ENCODE measurements at regions not wholly inside any gene's neighbourhood (a gene's known extent, or its start where the extent isn't known, plus 50 kb on each side); places are given as distances from the start of the nearest gene placed in this dataset.

DNA sequence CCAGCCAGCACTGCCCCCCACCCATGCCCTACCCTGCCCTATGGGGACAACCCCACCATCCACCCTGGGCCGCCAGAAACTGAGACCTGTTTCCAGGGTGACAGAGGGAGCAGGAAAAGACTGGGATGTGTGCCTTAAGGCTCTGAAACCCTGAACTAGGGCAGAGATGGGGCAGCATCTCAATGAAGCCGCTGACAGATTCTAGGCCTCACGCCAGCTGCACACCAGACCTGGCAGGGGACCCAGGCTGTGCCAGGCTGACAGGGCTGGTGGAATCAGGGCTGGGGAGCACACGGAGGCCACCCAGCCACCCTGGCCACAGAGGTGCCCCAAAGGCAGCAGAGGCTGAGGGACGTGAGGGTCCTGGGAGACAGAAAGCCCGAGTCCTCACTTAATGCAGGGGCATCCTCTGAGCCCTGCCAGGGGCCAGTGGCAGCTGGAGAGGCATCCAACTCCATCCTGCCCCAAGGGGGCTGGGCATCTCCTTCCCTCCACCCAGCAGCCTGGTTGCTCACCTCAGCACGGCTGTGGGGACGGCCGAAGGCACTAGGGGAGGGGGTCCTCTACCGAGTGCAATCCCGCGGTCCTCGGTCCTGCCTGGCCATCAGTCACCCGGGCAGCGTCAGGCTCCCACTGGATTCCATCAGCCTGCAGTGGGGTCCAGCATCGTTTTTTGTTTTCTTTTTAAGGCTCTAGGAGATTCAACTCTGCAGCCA is 169.2 kb downstream of the ZFP36L2 start:
- peaks cover 0 to 35% (median 2%) of the 10 kb centered on the region in 4 donors for H3K4me1 ChIP-seq
- TF ChIP-seq POLR2A (IDR thresholded peaks at IDR 0.05) (no peak), EP300 (IDR thresholded peaks at IDR 0.05) (no peak), CTCF (IDR thresholded peaks at IDR 0.05) (no peak)
- 66 to 71% methylated on average over 13 to 16 of the region's 16 CpGs for WGBS, 2 donors
- H3K4me3 ChIP-seq = no peak overlapping the region
- peaks cover 0 to 7% (median 0%) of the 10 kb centered on the region in 4 donors for H3K9me3 ChIP-seq
- H3K27me3 ChIP-seq = no peaks in the 10 kb centered on the region
- H3K27ac ChIP-seq = no peak overlapping the region
- no peak for DNase-seq (ENCODE audit: low spot score in 2 of 2)
- H3K36me3 ChIP-seq = no peaks in the 10 kb centered on the region

GRCh38 chr2:43055985-43056384 is 170.4 kb downstream of the ZFP36L2 start:
- no peak for DNase-seq (ENCODE audit: low spot score in 2 of 2)
- no peaks in the 10 kb centered on the region for H3K27me3 ChIP-seq
- H3K27ac ChIP-seq = no peak overlapping the region
- H3K36me3 ChIP-seq = no peaks in the 10 kb centered on the region
- no peak for TF ChIP-seq EP300 (IDR thresholded peaks at IDR 0.05)
- TF ChIP-seq POLR2A (IDR thresholded peaks at IDR 0.05) = no peak
- TF ChIP-seq CTCF (IDR thresholded peaks at IDR 0.05) = no peak
- peaks cover 0 to 42% (median 2%) of the 10 kb centered on the region in 4 donors for H3K4me1 ChIP-seq
- WGBS, 2 donors = 63 to 79% methylated on average over 3 of the region's 3 CpGs
- H3K9me3 ChIP-seq = no peaks in the 10 kb centered on the region
- H3K4me3 ChIP-seq = no peak overlapping the region

DNA sequence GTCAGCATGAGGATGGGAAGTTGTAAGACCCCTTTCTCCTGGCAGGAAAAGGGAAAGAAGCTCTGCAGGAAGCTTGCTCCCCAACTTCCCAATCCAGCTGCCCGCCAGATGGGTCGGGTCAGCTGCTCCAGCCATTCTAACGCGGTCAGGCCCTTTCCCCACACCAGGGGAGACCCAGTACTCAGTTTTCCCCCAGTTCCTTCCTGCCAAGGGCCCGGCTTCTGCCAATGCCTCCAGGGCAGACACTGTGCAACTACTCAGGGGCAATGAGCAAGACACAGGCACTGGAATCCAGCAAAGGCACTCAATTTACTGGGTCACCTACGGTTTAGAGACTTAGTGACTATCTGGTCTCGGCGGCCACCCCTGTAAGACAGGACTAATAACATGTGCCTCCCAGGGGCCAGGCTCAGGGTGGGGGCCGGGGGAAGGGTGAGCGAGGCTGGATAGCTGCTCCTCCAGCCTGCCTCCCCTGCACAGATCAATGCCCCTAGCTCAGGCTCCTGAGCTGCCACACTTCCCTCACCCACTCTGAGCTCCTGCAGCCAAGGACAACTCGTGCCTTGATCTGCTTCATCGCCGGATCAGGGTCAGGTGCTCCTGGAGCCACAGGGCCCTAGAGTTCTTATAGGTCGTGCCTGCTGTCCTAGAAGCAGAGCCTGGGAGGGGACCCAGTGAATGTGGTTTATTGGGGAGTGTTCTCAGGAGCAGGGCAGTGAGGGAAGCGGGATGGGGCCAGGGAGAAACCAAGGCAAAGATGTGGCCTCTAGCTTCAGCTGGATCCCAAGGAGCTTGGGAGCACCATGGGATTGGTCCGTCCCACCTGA is 171.1 kb downstream of the ZFP36L2 start:
- Histone ChIP-seq H3K9me3 (no peaks in the 10 kb centered on the region), H3K36me3 (no peaks in the 10 kb centered on the region), H3K4me1 (peaks cover 0 to 49% (median 2%) of the 10 kb centered on the region in 4 donors), H3K4me3 (no peak overlapping the region), H3K27ac (no peak overlapping the region), H3K27me3 (no peaks in the 10 kb centered on the region)
- no peak for DNase-seq (ENCODE audit: low spot score in 2 of 2)
- no peak for TF ChIP-seq POLR2A (IDR thresholded peaks at IDR 0.05)
- no peak for TF ChIP-seq CTCF (IDR thresholded peaks at IDR 0.05)
- TF ChIP-seq EP300 (IDR thresholded peaks at IDR 0.05) = no peak
- whole genome bisulfite sequencing, 2 donors = 85 to 86% methylated on average over 14 of the region's 16 CpGs

- H3K27me3 ChIP-seq = no peaks in the 10 kb centered on the region
- no peaks in the 10 kb centered on the region for H3K9me3 ChIP-seq
- no peak overlapping the region for H3K4me3 ChIP-seq
- WGBS, 2 donors = 44 to 63% methylated on average over 3 to 7 of the region's 7 CpGs
- no peaks in the 10 kb centered on the region for H3K36me3 ChIP-seq
- no peak for DNase-seq (ENCODE audit: low spot score in 2 of 2)
- no peak overlapping the region for H3K27ac ChIP-seq
- no peak for TF ChIP-seq POLR2A (IDR thresholded peaks at IDR 0.05)
- TF ChIP-seq CTCF (IDR thresholded peaks at IDR 0.05) = no peak
- no peak for TF ChIP-seq EP300 (IDR thresholded peaks at IDR 0.05)
- peaks cover 0 to 48% (median 2%) of the 10 kb centered on the region in 4 donors for H3K4me1 ChIP-seq
Measured at GRCh38 chr2:43054367-43054766, 172.0 kb downstream of the ZFP36L2 start.

DNA sequence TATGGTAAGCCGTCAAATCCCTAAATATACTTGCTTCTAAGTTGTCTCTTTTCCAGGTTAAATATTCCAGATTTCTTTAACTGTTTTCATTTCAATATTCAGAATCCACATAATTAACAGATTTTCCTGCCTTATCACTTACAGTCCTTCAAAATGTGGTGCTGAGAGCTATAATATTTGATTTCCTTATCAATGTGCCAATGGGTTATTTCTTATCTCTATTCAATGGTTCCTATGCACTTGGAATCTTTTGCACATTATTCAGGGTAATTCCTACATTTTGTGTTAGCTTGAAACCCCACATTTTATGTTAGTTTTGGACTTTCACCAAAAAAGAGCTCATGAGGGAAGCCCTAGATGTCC is 173.5 kb downstream of the ZFP36L2 start:
- no peak overlapping the region for H3K27ac ChIP-seq
- no peak for DNase-seq (ENCODE audit: low spot score in 2 of 2)
- no peaks in the 10 kb centered on the region for H3K36me3 ChIP-seq
- H3K4me3 ChIP-seq = no peak overlapping the region
- H3K4me1 ChIP-seq = peaks cover 0 to 40% (median 0%) of the 10 kb centered on the region in 4 donors
- TF ChIP-seq POLR2A (IDR thresholded peaks at IDR 0.05) (no peak), CTCF (IDR thresholded peaks at IDR 0.05) (no peak), EP300 (IDR thresholded peaks at IDR 0.05) (no peak)
- H3K27me3 ChIP-seq = no peaks in the 10 kb centered on the region
- 100% methylated on average over 1 of the region's 1 CpG for WGBS, 2 donors
- no peaks in the 10 kb centered on the region for H3K9me3 ChIP-seq

Measured in tibial nerve (tissue), 4 donors.